IPS-NIHi11 (cell line): ENCODE measurements at regions not wholly inside any gene's neighbourhood (a gene's known extent, or its start where the extent isn't known, plus 50 kb on each side); places are given as distances from the start of the nearest gene placed in this dataset.

Experiments
- DNase-seq: peaks from one replicate; pipeline ENCODE4 v3.0.0; 2012; ENCODE audit warnings: mixed read lengths, low spot score

DNA sequence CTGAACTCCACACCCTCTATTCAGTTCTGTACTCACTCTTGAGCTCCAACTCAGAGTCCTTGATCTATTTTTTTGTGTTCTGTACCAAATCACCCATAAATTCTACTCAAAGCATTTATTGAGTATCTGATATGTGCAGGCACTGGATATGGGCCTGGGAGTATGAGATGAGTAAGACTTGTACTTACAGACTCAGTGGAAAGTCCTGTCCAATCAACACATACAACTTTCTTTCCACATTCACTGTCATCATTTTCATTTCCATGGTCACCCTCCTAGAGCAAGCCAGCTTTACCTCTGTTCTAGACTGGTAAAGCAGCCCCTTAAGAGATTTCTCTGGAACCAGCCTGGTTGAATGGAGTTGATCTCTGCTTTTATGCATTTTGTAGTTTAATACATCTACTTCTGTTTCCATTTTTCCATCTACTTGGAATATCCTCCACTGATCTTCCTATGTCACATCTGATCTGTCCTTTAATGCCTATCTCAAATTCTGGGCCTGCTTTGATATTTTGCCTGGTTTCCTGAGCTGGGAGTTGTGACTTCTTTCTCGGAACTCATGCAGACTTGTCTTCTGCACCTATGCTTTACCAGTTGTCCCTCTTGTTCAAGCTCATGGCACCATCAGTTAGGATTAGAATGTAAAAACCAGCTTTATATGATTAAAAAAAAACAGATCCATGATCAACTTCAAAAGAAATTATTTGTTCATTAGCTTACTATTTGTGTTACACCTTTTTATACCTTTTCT, 96.9 kb upstream of the GLS start:
- no peak for DNase-seq

DNA sequence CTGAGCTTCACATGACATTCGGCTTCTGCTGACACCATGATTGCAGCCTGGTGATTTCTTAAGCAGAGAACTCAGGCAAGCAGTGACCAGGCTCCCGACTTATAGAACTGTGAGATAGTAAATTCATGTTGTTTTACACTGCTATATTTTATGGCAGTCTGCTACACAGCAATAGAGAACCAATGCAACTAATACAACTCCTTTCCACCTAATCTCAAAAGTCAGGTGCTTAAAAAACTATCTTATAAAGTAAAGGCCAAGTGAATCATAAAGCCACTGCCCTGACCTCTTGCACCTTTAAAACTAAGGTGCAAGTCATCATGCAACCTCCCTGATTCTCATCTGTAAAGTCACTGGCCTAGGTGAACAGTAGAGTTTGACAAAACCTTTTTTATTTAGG, 95.3 kb upstream of the GLS start:
- no peak for DNase-seq

DNA sequence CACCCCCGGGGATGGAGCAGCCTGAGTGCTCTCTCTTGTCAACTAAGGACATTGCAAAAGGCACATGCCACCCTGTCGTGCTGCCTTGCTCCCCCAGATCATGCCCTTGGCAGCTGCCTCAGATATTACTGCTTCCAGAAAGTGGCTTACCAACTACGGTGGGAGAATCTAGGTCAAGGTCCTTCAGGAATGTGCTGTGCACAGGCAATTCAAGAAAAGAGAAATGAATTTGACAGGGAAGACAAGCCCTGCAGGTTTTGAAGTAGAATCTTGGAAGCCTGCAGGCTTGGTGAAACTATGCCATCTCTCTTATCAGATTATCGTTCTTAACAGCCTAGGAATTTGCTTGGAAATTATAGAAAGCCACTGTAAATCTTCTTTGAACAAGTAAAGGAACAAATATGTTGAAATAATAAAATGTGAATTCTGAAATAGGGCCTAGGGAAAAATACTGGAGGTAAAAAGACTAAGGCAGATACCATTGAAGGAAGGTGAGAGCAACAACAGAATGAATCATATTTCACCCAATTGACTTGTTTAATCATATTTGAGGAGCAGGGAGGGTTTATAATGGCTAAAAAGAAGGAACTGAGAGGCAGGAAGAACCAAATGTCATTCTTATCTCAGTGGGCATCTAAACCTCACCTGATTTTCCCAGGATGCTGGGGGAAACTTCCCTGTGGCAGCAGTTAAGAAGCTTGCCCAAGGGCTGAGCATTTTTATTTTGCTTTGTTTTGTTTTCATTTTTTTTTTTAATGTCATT, 94.0 kb upstream of the GLS start:
- DNase-seq = no peak

DNA sequence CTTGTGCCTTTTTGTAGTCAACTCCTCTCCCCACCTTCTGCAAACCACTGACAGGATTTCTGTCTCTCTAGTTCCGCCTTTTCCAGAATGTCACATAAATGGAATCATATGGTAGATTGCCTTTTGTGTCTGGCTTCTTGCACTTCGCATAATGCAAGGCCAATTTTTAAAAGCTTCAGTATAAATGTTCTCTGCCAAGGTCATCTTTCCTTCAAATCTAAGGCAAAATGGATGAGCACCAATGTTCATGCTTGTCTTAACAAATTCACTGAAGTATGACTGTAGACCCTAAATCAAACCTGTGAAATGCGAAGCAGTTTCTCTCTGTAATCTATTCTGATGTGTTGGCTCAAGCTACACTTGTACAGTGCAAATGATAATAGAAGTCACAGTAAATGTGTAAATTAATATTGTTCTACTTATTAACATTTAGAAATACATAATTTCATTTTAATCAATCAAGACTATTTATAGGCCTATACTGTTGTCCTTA, 92.8 kb upstream of the GLS start:
- no peak for DNase-seq

DNA sequence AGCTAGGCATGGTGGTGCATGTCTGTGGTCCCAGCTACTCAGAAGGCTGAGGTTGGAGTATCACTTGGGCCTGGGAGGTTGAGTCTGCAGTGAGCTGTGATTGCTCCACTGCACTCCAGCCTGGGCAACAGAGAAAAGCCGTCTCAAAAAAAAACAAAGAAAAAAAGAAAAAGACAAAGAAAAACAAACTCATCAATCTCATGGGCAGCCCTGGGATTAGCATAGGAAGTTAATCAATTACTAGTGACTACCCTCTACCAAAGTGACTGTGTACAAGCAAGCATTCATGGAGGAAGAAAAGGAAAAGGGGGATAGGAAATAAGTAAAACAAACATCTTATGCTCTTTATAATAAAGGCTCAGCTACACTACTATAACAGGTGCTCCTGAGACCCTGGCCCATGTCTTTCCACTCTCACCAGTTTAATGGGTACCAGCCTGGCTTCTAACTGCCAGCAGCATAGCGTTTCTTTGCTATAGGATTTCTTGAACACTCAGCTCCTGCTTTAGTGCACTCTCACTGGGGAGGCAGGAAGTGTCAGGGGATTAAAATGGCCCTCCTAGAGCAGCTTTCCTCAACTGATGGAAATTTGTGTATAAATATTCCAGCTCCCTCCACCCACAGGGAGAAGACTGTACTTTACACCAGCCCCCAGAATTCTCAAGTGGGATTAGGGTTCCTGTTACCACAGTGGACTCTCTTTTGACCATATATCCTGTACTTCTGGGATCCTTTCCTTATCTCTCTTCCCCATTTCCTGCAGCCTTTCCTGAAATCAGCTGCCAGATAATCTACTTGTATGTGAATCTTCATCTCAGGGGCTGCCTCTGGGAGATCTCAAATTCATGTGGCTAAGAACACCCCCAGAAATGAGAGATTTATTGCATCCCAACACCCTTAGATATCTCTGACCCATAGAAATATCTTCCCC, 91.3 kb upstream of the GLS start:
- DNase-seq = no peak

DNA sequence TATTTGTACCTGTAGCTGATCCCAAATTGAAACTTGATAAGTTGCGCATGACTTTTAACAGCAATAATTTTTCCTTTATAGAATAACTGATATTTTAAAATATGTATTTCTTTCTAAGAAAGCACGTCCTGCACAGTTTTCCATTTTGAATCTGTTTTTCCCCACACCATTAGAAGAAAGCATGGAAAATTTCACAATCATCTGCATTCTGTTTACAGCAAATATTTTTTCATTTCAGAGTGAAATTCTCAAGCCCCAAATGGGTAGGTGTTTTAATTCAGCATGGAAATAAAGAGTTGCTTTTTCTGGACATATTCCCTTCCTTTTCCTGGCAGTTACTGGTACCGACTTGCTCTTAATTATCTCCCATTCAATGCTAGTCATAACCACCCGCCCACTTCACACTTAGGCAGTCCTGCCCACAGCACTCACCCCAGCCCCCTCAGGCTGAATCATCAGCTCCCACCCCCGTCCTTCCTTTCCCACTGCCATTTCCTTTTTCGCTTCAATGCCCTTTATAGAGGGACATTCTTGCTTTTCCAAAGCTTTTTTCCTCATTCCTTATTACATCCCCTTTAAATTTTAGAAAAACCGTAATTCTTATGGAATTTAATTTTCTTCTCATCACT, 89.2 kb upstream of the GLS start:
- DNase-seq = peak; percentile 52

DNA sequence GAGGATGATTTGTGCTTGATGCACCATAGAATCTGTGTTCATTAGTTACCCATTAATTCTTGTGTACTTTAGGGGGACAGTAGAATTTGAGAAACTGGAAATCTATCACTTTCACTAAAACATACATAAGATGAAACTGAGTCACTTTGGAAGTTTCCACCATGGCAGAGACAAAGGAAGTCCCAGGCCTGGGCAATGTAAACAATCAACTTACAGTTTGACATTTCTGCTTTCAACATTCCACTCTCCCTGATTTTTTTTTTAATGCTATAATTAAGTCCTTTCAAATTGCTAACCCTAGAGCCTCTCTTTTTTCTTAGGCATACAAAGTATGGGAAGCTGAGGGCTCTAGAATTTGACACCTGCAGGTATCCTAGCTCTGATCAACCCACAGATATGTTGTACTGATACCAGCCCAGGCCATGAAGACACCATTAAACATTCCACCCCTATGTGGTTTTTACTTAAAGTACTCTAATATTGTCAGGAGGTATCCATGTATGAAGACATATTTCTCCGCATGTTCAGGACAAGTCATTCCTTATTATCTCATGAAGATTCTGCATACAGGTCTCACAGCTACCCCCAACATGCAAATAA, 88.5 kb upstream of the GLS start:
- DNase-seq = no peak

DNA sequence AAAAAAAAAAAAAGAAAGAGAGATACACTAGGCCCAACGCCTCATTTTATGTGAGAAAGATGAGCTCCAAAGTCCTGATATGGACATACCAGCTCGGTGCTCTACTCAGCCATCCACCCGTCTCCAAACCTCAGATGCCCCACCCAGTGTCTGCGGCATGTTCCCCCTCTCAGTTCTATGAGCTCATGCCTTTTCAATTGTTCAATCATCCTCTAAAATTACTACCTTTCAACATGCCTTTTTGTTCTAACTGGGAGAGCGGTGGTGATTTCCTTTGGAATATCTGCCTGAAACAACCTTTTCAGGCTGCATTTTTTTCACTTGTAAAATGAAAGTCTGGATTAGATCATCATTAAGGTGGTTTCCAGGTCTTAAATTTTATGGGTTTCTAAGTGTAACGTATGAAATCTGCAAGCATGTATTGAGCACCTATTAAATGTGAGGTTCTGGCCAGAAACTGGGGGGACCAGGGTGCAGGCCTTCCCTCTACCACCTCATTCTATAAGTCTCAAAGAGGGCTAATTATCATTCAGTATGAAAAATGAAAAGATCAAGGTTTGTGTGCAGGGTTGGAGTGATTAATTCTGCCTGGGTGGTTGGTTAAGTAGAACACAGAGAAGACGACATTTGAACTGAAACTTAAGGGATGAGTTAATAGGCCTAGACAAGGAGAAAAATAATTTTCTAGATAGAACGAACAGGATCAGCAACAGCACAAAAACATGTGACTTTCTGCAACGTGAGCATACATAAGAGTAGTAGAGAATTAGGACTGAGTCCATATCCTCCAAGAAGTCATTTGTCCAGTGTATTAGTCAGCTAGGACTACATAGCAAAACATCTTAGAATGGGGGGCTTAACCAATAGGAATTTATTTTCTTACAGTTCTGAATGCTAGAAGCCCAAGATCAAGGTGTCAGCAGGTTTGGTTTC, 87.4 kb upstream of the GLS start:
- DNase-seq = no peak

DNA sequence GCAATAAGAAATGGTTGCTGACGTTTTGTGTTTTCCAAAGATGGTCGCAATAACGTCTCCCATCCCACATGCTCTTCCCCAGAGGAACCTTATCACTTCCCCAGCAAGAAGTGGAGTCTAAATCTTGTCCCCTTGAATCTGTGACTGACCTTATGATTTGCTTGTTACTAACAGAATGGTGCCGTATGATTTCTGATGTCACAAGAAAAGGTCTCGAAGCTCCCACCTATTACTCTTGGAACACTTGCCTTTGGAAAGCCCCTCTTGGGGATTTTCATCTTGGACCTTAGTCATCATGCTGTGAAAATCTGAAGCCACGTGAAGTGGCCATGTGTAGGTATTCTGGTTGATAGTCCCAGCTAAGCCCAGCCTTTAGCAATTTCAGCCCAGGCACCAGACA, 86.2 kb upstream of the GLS start:
- no peak for DNase-seq

DNA sequence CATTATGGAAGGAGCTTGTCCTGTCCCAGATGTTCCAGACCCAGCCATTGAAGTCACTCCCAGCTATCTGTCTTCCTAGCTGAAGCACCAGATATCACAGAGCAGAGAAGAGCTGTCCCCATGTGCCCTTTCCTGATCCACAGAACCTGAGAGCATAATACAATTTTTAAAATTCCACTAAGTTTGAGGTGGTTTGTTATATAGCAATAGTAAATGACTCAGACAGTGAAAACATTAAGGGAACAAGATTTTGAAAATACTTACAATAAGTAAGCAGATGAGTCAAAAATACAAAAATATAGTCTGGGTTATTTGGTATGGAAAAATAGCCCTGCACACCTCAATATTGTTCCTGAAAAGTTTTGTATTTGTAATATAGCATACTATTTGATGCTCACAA, 85.8 kb upstream of the GLS start:
- DNase-seq = no peak

DNA sequence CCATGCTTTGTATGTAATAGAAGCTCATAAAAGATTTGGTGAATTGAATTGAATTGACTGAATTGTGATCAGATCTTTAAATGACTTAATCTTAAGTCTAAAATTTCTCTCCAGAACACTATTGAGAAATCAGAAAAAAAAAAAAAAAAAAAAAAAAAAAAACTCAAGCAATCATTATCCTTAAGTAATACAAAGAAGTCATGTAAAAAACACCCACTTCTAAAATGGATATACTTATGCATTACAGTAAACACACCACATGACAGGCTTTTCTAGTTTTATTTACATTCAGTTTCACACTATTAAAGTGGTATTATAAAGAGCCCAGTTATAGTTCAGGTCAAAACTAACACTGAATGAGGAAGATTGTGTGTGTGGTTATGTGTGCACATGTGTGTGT, 84.9 kb upstream of the GLS start:
- no peak for DNase-seq

DNA sequence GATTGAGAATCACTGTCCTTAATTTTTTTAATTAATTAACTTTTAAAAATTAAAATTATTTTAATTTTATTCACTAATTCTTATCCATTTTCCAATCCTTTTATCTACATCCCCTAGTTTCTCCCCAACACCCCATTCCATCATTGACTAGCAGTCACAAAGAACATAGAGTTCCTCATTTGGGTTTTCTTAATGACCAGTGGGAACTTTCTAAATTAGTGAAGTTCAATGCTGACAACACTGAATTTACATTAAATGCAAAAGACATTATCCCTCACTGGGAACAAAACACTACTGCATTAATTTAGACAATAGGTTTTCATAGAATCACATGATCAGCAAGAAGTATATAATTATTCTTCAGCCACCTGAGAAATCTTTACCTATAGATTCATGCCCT, 80.6 kb upstream of the GLS start:
- DNase-seq = no peak

DNA sequence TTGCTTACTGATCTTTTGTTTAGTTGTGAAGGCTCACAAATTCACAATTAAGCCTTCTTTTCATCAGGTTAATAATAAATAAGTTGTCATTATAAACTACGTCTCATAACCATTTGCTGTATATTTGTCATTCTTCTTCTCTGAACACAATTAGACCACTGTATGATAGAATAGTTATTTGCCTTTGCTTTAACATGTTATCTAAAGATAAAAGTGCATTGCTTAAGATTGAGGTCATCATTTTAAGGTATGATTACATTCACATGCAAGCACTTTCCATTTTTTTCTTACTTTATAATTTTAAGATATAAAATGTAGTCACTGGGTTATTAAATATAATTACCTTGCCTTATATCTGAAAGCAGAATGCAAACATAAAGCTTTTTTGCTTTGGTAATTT, 80.1 kb upstream of the GLS start:
- no peak for DNase-seq

DNA sequence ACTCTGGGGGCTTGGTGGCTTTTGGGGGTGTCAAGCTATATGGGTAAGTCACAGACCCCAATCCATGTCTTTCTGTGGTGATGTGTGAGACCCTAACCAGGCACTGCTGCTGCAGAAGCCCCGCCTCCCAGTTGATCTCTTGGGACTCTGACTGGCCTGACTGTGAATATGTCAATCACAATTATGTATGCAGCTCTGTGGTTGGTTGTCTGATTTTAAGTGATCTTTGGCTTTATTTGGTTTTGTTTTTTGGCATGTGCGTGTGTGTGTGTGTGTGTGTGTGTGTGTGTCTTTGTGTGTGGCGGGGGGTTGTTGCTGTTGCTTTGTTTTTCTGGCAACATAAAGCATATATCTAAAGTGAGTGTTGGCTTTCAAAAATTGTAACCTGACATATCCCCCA, 78.5 kb upstream of the GLS start:
- DNase-seq = peak; percentile 54

DNA sequence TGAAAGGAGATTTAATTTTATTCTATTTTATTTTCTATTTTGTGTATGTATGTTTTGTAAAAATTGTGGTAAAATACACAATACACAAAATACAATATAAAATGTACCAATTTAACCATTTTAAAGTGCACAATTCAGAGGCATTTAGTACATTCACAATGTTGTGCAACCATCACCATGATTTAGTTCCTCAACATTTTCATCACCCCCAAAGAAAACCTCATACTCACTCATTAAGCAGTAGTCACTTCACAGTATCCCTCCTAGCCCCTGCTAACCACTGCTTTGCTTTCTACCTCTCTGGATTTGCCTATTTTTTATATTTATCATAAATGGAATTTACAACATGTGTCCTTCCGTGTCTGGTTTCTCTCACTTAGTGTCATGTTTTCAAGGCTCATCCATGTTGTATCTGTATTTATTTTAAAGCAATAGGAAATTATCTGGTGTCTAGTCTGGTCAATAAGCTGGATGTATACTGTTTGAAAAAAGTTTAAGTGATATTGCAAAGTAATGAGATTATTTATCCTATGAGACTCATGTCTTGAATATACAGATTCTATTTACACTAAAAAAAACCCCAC, 77.9 kb upstream of the GLS start:
- no peak for DNase-seq

DNA sequence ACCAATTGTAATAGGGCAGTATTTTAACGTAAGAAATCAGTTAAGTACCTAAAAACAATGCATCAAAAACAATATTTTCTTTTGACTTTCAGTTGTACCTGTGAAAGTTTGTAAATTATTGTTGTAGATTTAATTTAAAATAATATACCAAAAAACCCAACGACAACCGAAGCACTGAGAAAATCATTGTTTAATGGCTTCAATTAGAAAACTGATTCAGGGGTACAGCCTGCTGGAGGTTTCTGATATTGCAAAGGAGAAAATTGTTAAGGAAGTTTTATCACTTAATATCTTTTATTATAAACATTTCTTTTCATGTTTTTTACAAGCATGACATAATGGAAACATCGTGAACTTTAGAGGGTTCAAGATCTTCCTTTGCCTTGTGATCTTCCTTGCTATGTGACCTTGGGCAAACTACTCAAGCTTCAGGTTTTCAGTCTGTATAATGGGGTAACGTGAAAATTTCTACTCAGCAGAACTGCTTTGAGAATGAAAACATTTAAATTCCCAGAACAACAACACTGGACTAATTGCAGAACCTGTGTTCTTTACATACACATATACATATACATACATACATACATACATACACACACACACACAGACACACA, 76.3 kb upstream of the GLS start:
- DNase-seq = no peak

DNA sequence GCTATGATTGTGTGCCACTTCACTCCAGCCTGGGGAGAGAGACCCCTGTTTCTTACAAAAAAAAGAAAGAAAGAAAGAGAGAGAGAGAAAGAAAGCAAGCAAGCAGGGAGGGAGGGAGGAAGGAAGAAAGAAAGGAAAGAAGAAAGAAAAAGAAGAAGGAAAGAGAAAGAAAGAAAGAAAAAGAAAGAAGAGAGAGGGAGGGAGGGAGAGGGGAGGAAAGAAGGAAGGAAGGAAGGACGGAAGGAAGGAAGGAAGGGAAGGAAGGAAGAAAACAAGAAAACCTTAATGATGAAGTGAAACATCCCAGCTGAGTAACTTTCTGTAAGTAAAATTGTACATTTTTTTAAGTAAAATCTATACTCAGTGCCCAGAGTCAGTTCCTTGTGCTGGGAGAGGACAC, 75.5 kb upstream of the GLS start:
- DNase-seq = no peak

DNA sequence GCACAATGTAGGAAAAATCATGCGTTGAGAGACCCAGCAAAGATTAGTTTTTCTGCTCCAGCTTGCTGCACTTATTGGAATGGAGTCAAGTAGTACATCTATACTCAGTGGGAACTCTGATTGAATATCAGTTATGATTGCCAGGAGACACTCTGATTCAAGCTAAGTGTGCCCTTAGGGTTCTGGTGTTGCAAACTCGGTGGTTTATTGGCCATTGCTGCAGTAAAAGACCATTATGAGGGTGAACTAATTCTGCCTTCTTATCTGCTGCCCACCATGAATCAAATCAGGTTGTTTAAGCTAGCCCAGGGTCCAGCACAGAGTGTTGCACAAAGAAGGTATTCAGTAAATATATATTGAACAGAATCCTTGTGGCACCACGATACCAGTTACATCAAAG, 74.8 kb upstream of the GLS start:
- no peak for DNase-seq

DNA sequence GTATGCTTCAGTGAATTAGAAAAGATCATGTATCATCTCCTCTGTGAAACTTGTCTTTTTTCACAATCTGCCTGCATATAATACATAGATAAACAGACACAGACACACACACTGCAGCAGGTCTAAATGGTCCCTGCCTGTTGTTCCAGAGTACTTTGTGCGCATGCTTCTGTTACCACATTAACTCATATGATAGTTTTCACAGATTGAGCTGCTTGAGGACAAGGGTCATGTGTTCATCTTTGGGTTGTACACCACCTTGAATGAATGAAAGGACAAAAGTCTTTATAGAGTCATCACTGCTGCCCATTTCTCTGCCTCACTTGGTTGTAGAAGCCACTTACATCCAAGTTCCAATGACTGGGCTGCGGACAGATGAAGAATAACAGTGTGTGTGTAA, 72.7 kb upstream of the GLS start:
- no peak for DNase-seq
